ENCODE measurements at regions not wholly inside any gene's neighbourhood (a gene's known extent, or its start where the extent isn't known, plus 50 kb on each side); places are given as distances from the start of the nearest gene placed in this dataset.

- TF ChIP-seq CTCF (conservative IDR thresholded peaks at IDR 0.05; ENCODE audit: low read depth, low read length): no peak
- no peak for DNase-seq (ENCODE audit: low read depth)
- H3K4me3 ChIP-seq (ENCODE audit: low read depth, low read length): no peak overlapping the region
Measured at GRCh38 chr22:48082284-48082683, 1319.8 kb downstream of the TBC1D22A start.

DNA sequence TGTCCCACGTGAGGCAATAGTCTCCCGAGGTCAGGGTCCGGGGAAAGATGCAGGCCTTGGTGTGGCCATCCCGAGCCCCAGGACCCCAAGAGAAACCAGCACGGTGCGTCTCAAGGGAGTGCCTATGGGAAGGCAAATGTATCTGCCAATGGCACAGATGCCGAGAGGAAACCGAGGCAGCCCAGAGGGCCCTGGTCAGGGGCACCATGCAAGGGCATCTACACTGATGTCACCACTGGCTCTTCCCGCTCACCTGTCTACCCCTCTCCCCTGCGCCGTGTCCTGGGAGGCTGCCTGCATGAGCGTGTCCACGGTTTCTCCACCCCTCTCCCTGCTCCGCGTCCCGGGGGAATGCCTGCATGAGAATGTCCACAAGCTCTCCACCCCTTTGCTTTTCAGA lies 1318.8 kb downstream of the TBC1D22A start:
- no peak overlapping the region for H3K4me3 ChIP-seq (ENCODE audit: low read depth, low read length)
- no peak for TF ChIP-seq CTCF (conservative IDR thresholded peaks at IDR 0.05; ENCODE audit: low read depth, low read length)

GRCh38 chr22:48080316-48081165 lies 1318.1 kb downstream of the TBC1D22A start:
- H3K4me3 ChIP-seq (ENCODE audit: low read depth, low read length): no peak overlapping the region
- no peak for TF ChIP-seq CTCF (conservative IDR thresholded peaks at IDR 0.05; ENCODE audit: low read depth, low read length)
- DNase-seq (ENCODE audit: low read depth): no peak

More for the DNA sequence above, 1318.8 kb downstream of the TBC1D22A start:
- no peak for DNase-seq (ENCODE audit: low read depth)

- H3K4me3 ChIP-seq (ENCODE audit: low read depth, low read length): no peak overlapping the region
- no peak for TF ChIP-seq CTCF (conservative IDR thresholded peaks at IDR 0.05; ENCODE audit: low read depth, low read length)
- DNase-seq (ENCODE audit: low read depth): no peak
Measured at GRCh38 chr22:48079505-48080290, 1317.2 kb downstream of the TBC1D22A start.

DNA sequence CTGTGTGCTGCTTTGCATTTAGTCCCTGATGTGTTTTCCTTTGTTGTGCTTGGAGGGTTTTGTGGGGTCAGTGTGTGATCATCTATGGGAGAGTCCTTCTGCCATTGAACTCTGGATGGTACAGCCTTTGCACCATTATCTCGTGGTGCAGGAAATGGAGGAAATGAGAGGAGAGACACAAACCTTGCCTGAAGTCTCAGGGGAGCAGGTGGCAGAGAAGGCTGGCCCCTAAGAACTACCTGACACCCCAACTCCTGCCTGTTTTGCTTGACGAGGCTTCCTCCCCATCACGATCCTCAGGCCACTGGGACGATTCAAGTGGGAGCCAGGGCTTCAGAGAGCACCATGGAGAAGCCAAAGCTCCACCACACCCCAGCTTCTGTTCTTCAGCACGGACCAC lies 1316.4 kb downstream of the TBC1D22A start:
- H3K4me3 ChIP-seq (ENCODE audit: low read depth, low read length): no peak overlapping the region
- no peak for TF ChIP-seq CTCF (conservative IDR thresholded peaks at IDR 0.05; ENCODE audit: low read depth, low read length)
- DNase-seq (ENCODE audit: low read depth): no peak

DNA sequence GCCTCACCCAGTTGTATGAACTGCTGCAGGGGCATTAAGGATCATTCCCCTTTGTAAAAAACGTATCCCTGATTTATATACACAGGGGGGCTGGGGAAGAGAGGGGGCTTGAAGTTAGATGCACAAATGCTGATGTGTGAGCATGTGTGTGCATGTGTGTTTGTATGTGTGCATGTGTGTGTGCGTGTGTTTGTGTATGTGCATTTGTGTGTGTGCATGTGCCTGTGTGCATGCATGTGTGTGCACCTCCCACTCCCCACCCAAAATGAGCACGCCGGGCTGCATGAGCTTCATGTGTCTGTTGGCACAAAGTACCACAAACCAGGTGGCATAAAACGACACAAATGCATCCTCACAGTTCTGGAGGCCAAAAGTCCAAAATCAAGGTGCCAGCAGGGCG lies 1315.2 kb downstream of the TBC1D22A start:
- H3K4me3 ChIP-seq (ENCODE audit: low read depth, low read length): no peak overlapping the region
- TF ChIP-seq CTCF (conservative IDR thresholded peaks at IDR 0.05; ENCODE audit: low read depth, low read length): no peak
- no peak for DNase-seq (ENCODE audit: low read depth)
